ENCODE measurements at regions not wholly inside any gene's neighbourhood (a gene's known extent, or its start where the extent isn't known, plus 50 kb on each side); places are given as distances from the start of the nearest gene placed in this dataset.
"Not testable (repeated sequence)": the region's sequence is repeated elsewhere in the genome, so short reads cannot be mapped to it uniquely, and the experiment has no call there.

- H3K4me3 ChIP-seq (ENCODE audit: low read depth, low read length): no peak overlapping the region
- no peak for TF ChIP-seq CTCF (IDR thresholded peaks at IDR 0.05; ENCODE audit: low read depth, low read length, missing control alignments)
- no peak for DNase-seq (ENCODE audit: low read depth)
Measured at GRCh38 chr5:176748967-176749935, 61.1 kb upstream of the UNC5A start.

DNA sequence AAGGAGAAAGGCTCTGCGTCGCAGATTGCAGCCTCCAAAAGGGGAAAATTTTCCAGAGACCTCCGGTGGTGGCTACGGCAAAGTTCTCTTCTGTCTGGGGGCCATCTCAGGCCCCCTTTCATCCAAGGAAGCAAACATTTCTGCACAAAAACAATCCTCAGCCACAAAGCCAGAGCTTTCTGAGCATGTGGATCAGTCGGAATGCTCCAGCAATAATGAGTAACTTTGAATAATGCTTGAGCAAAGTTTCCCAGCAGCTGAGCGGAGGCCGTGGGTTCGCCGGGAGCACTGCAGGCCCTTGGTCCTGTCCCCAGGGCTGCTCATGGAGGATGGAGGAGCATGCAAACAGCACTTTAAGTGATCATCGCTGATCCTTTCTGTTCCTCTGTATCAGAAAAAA, 60.2 kb upstream of the UNC5A start:
- H3K4me3 ChIP-seq (ENCODE audit: low read depth, low read length): no peak overlapping the region
- no peak for DNase-seq (ENCODE audit: low read depth)
- no peak for TF ChIP-seq CTCF (IDR thresholded peaks at IDR 0.05; ENCODE audit: low read depth, low read length, missing control alignments)

GRCh38 chr5:176754376-176754973, 55.9 kb upstream of the UNC5A start:
- no peak overlapping the region for H3K4me3 ChIP-seq (ENCODE audit: low read depth, low read length)
- no peak for TF ChIP-seq CTCF (IDR thresholded peaks at IDR 0.05; ENCODE audit: low read depth, low read length, missing control alignments)
- no peak for DNase-seq (ENCODE audit: low read depth)

DNA sequence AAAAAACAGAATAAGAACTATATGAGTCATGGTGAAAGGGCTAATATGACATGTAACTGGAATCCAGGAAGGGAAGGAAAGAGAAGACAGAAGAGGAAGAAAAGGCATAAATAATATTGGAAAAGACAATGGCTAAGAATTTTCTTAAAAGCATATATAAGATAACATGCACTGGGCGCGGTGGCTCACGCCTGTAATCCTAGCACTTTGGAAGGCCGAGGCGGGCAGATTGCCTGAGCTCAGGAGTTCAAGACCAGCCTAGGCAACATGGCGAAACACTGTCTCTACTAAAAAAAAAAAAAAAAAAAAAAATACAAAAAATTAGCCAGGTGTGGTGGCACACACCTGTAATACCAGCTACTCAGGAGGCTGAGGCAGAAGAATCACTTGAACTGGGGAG, 54.8 kb upstream of the UNC5A start:
- H3K4me3 ChIP-seq (ENCODE audit: low read depth, low read length); DNase-seq (ENCODE audit: low read depth): not testable (repeated sequence)

GRCh38 chr5:176757569-176757968, 52.8 kb upstream of the UNC5A start:
- DNase-seq (ENCODE audit: low read depth); H3K4me3 ChIP-seq (ENCODE audit: low read depth, low read length): not testable (repeated sequence)

All from GM12864 (cell line).